ENCODE measurements at regions not wholly inside any gene's neighbourhood (a gene's known extent, or its start where the extent isn't known, plus 50 kb on each side); places are given as distances from the start of the nearest gene placed in this dataset.

GRCh38 chrX:13198762-13199064 lies 121.1 kb downstream of the ATXN3L start:
- no peak for TF ChIP-seq CTCF (IDR thresholded peaks at IDR 0.05; ENCODE audit: low read length)
- no peak for TF ChIP-seq EZH2 (IDR thresholded peaks at IDR 0.05; ENCODE audit: borderline replicate concordance, low read length)

Data from OCI-LY1 (cell line).